ENCODE measurements at regions not wholly inside any gene's neighbourhood (a gene's known extent, or its start where the extent isn't known, plus 50 kb on each side); places are given as distances from the start of the nearest gene placed in this dataset.

GRCh38 chr9:26500471-26500870 is 392.1 kb downstream of the CAAP1 start:
- TF ChIP-seq CTCF (IDR thresholded peaks at IDR 0.05; ENCODE audit: low read depth, low read length, poor library complexity, severe bottlenecking) (no peak), EZH2phosphoT487 (IDR thresholded peaks at IDR 0.05; ENCODE audit: borderline replicate concordance, low read length) (no peak)
